ENCODE measurements at regions not wholly inside any gene's neighbourhood (a gene's known extent, or its start where the extent isn't known, plus 50 kb on each side); places are given as distances from the start of the nearest gene placed in this dataset.

DNA sequence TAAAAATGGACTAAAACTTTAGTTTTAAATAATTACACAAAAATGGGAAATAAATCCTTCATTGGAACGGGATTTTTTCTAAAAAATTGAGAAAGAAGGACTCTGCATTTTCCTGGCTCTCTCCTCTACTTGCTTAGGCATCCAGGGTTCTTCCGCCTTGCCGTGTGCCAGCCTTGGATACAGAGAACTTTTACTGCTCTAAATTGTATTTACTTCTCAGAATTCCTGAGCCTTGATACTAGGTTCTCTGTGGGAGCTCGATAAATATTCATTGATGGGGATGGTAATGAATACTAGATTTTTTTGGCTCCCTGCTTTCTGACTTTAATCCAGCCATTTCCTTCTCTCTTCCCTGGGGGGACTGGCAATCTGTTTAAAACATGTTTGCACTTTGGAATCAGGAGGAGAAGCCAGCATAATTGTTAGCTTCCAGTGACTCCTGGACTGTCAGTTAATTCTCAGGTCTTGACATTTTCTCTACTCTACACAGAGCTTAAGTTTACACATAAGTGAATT lies 746.1 kb upstream of the LRRTM1 start:
- no peak overlapping the region for H3K4me3 ChIP-seq (ENCODE audit: low read length)
- TF ChIP-seq, protein P1, sequence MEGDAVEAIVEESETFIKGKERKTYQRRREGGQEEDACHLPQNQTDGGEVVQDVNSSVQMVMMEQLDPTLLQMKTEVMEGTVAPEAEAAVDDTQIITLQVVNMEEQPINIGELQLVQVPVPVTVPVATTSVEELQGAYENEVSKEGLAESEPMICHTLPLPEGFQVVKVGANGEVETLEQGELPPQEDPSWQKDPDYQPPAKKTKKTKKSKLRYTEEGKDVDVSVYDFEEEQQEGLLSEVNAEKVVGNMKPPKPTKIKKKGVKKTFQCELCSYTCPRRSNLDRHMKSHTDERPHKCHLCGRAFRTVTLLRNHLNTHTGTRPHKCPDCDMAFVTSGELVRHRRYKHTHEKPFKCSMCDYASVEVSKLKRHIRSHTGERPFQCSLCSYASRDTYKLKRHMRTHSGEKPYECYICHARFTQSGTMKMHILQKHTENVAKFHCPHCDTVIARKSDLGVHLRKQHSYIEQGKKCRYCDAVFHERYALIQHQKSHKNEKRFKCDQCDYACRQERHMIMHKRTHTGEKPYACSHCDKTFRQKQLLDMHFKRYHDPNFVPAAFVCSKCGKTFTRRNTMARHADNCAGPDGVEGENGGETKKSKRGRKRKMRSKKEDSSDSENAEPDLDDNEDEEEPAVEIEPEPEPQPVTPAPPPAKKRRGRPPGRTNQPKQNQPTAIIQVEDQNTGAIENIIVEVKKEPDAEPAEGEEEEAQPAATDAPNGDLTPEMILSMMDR (conservative IDR thresholded peaks at IDR 0.05; ENCODE audit: low read depth, low read length) = no peak
- DNase-seq (ENCODE audit: low read depth) = no peak

DNA sequence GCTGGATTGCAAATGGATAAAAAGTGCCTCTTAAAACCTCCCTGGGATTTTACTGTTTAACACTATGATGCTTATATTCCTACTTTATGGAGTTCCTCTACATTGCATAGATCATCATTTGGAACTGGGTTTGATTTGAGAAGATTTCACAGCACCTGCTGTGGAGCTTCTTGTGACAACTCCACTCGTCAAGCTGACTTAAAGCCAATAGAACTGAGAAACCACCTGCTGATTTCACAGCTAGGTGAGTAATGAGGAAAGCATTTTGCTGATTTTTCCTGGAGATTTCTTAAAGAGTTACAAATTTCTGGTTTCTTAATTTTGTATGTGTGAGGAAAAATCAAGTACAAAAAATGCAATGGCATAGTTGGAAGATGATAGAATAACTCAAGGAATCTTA lies 739.1 kb upstream of the LRRTM1 start:
- no peak overlapping the region for H3K4me3 ChIP-seq (ENCODE audit: low read length)
- TF ChIP-seq, protein P1 (conservative IDR thresholded peaks at IDR 0.05; ENCODE audit: low read depth, low read length) = no peak
- no peak for DNase-seq (ENCODE audit: low read depth)

DNA sequence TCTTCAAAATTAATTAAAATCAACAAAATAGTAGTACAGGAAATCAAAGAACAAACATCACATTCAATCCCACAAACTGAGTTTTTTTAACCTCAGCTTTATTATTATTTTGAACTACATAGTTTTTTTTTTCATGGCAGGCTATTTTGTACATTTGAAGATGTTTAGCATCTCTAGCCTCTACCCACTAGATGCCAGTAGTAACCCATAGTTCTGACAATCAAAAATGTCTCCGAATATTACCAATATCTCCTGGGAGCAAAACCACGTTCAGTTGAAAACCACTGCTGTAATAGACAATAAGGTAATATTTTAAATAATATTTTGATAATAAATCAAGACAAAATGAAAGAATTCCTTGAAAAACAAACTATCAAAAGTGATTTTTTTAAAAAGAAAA lies 702.6 kb upstream of the LRRTM1 start:
- DNase-seq (ENCODE audit: low read depth) = no peak
- TF ChIP-seq, protein P1 (conservative IDR thresholded peaks at IDR 0.05; ENCODE audit: low read depth, low read length) = no peak
- no peak overlapping the region for H3K4me3 ChIP-seq (ENCODE audit: low read length)

DNA sequence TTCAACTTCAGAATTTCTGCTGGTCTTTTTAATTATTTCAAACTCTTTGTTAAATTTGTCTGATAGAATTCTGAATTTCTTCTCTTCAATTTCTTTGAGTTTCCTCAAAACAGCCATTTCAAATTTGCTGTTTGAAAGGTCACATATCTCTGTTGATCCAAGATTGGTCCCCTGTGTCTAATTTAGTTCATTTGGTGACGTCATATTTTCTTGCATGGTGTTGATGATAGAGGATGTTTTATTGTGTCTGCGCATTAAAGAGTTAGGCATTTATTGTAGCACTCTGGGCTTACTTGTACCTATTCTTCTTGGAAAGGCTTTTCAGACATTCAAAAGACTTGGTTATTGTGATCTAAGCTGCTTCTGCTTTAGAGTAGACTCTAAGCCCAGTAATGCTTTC lies 698.4 kb upstream of the LRRTM1 start:
- H3K4me3 ChIP-seq (ENCODE audit: low read length) = no peak overlapping the region
- TF ChIP-seq, protein P1 (conservative IDR thresholded peaks at IDR 0.05; ENCODE audit: low read depth, low read length) = no peak
- DNase-seq (ENCODE audit: low read depth) = no peak

DNA sequence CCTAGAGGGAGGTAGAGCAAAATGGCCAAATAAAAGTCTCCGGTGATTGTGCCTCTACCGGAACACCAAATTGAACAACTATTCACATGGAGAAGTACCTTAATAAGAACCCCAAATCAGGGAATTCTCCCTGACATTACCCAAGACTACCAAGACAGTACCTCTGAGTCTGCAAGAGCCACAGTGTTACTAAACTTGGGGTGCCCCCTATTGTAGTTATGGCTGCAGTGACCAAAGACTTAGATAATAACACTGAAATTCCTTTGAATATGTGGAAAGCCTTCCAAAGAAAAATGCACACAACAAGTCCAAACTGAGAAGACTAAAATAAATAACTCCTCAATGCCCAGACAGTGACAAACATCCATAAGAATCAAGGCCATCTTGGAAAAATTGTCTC lies 682.9 kb upstream of the LRRTM1 start:
- TF ChIP-seq, protein P1 (conservative IDR thresholded peaks at IDR 0.05; ENCODE audit: low read depth, low read length) = no peak
- DNase-seq (ENCODE audit: low read depth) = no peak
- no peak overlapping the region for H3K4me3 ChIP-seq (ENCODE audit: low read length)

DNA sequence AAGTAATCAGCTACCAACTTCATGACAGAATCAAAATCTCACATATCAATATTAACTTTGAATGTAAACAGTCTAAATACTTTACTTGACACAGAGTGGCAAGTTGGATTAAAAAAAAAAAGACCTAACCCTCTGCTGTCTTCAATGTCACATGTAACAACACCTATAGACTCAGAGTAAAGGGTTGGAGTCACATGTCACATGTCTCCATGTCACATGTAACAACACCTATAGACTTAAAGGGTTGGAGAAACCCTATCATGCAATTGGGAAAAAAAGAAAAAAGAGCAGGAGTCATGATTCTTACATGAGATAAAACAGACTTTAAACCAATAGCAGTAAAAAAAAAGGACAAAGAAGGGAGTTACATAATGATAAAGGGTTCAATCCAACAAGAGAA lies 665.3 kb upstream of the LRRTM1 start:
- TF ChIP-seq, protein P1 (conservative IDR thresholded peaks at IDR 0.05; ENCODE audit: low read depth, low read length) = no peak
- no peak overlapping the region for H3K4me3 ChIP-seq (ENCODE audit: low read length)
- no peak for DNase-seq (ENCODE audit: low read depth)

DNA sequence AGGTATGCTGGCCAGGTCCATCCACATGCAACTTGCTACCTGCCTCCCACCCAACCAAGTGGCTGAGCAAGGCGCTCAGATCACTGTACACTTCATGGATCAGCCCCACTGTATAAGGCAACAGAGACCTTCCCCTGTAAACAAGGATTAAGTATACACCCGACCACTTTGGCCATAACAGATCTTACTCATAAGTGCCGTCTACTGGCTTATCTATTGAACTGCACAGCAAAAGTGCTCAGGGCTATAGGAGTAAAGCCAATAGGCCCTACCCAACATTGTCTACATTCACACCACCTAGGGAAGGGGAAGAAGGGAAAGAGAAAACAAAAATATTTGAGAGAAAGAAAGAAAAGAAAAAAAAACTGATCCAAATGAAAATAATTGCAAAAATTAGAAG lies 663.9 kb upstream of the LRRTM1 start:
- no peak for DNase-seq (ENCODE audit: low read depth)
- H3K4me3 ChIP-seq (ENCODE audit: low read length) = no peak overlapping the region
- TF ChIP-seq, protein P1 (conservative IDR thresholded peaks at IDR 0.05; ENCODE audit: low read depth, low read length) = no peak
